ENCODE measurements at regions not wholly inside any gene's neighbourhood (a gene's known extent, or its start where the extent isn't known, plus 50 kb on each side); places are given as distances from the start of the nearest gene placed in this dataset.

DNA sequence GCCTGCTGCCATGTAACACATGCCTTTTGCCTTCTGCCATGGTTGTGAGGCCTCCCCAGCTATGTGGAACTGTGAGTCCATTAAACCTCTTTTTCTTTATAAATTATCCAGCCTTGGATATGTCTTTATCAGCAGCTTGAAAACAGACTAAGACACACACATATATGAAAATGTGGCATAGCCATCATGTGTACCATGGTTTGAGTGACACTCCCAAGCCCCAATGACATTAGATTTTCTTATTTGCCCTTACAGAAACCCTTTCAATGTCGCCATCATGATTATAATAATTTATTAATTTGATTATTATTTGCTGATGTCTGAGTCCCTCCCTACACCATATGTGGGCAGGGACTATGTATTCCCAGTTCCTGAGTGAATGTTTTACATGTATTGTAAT, 63.5 kb upstream of the FGGY start:
- no peak for TF ChIP-seq CTCF (IDR thresholded peaks at IDR 0.05)

DNA sequence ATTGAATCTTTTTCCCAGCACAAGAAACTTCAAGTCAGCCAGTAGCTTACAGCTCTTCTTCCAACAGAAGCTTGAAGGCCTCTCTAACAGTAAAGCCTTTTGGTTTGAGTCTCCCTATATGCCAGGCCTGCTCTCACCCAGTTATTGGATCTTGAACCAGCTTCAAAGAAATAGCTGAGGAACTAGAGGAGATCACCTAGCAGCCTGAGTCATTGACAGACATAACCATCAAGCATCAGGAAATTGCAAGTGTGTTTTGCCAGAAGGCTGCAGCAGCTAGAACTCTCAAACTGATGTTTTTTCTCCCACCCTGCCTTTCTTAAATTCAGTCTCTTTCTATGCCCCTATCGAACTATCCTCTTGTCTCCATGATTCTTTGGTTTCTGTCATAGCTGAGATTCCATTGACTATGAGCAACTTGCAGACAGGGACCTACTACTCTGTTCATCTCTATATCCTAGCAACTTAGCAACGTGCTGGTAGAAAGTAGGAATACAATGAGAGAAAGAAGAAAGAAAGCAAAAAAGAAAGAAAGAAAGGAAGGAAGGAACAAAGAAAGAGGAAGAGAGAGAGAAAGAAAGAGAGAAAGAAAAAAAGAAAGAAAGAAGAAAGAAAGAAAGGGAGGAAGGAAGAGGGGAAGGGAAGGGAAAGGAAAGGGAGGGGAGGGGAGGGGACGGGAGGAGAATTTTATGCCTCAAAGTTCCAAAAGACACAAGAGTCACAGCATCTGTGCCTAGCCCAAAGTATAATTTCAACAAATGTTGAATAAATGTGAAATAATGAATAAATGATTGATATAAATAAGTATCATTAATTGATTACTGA, 60.0 kb upstream of the FGGY start:
- TF ChIP-seq CTCF (IDR thresholded peaks at IDR 0.05) = no peak

- no peak for TF ChIP-seq CTCF (IDR thresholded peaks at IDR 0.05)
These were observed 59.0 kb upstream of the FGGY start for GRCh38 chr1:59237900-59238299.

DNA sequence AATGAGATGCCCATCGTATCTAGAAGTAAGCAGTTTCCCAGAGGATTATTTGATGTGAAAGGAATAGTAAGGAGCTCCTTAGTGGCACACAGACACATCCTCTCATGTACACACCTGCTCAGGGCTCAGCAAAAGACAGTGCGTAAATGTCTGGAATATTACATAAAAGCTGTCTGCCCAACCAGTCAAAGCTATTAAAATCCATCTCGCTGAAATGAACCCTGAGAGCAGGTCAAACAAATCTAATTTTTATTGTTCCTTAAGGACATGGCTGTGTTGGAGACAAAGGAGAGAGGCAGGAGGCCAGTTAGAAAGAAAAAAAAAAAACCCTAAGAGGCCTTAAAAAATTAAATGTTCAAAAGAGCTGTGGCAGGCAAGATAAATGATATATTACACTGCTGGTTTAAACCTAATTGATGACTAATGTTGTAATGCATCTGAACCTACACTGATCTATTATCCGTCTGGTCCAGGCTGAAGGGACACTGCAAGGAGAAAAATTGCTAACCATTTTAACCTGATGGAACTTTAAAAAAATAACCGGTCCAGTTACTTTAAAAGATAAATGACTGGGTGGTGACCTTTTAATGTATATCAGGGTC, 58.5 kb upstream of the FGGY start:
- no peak for TF ChIP-seq CTCF (IDR thresholded peaks at IDR 0.05)

DNA sequence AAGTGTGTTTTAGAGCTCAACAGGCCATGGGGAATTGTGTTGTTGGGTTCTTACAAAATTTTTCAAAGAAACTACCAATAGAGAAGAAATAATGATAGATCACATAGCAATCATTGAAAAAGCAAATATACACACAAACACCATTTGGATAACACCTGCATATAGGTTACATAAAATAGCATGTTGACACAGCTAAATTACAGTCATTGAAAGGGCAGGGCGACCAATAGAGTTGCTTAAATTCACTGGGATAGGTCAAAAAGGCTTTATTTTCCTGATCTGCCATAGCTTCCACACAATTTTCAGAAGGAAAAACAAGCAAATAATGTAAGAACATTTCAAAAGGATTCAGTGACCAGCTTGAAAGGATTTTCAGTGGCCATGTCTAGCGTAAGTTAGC, 57.9 kb upstream of the FGGY start:
- no peak for TF ChIP-seq CTCF (IDR thresholded peaks at IDR 0.05)

DNA sequence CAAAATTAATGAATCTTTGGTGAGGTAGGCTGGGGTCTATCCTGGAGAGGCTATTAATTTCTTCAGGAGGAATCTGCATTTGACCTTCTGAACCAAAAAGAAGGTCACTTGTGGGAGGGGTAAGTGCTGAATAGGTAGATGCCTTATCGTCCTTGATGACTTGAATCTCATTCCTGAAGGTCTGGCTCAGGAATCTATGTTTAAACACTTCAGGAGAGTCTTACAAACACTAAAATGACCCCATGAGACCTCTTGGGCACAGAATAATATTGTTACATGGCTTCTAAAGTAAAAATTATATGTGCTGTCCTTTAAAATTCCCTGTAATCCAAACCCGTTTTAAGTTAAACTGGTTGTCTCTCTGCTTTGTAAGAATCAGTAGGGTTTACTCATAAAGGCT, 55.0 kb upstream of the FGGY start:
- TF ChIP-seq CTCF (IDR thresholded peaks at IDR 0.05) = no peak

DNA sequence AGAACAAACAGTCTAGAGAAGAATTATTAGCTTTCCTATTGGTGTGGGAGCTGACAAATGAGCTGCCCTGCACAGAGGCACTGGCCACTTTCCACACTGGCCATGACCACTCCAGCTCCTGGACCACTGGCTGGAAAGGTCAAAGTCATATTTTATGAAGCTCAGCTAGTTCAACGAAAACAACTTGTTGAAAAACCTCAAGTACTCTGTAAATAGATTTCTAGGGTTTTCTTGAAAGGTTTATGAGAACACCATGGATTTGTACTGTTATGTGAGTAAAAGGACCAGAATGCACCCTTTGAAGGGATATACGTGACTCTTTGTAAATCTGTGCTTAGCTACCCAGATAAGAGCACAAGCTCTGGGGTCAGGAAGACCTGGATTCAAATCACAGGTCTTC, 54.5 kb upstream of the FGGY start:
- TF ChIP-seq CTCF (IDR thresholded peaks at IDR 0.05) = no peak
